ENCODE measurements at regions not wholly inside any gene's neighbourhood (a gene's known extent, or its start where the extent isn't known, plus 50 kb on each side); places are given as distances from the start of the nearest gene placed in this dataset.

GRCh38 chr4:111499291-111499690, 646.0 kb upstream of the FAM241A start:
- H3K36me3 ChIP-seq (replicated peaks; ENCODE audit: insufficient read depth, low read length), result no peaks in the 10 kb centered on the region
- TF ChIP-seq EZH2phosphoT487 (IDR thresholded peaks at IDR 0.05; ENCODE audit: low read length) (no peak), EZH2 (optimal IDR thresholded peaks at IDR 0.05; ENCODE audit: low read depth, low read length) (no peak), CTCF (IDR thresholded peaks at IDR 0.05; ENCODE audit: low read length) (no peak)
- no peak overlapping the region for H3K27ac ChIP-seq (ENCODE audit: low read length)

DNA sequence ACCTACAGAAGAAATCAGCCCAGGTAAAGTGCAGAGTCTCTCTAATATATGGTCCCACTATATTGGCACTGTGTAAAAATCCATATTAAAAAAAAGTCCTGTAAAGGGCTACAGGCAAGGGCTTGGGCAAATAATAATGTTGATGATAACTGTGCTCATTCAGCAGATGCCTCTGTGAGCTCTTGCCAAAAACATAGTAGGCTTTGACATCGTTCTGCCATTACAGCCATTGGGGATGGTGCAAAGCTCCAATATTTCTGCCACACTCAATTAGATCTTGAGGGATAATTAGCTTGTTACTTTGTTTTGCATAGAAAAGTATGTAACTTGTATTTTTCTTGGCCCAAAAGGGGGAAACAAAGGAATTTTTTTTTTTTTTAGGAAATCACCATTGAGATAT, 645.5 kb upstream of the FAM241A start:
- TF ChIP-seq CTCF (IDR thresholded peaks at IDR 0.05; ENCODE audit: low read length) (no peak), EZH2phosphoT487 (IDR thresholded peaks at IDR 0.05; ENCODE audit: low read length) (no peak), EZH2 (optimal IDR thresholded peaks at IDR 0.05; ENCODE audit: low read depth, low read length) (no peak)
- Histone ChIP-seq H3K4me2 (ENCODE audit: low read depth, low read length) (no peak overlapping the region), H3K27me3 (replicated peaks; ENCODE audit: insufficient read depth, low read length) (no peaks in the 10 kb centered on the region), H2AFZ (ENCODE audit: low read length) (no peak overlapping the region), H4K20me1 (ENCODE audit: insufficient read depth, low read length) (no peaks in the 10 kb centered on the region), H3K9ac (ENCODE audit: low read length) (no peak overlapping the region), H3K27ac (ENCODE audit: low read length) (no peak overlapping the region), H3F3A (ENCODE audit: insufficient read depth, low read length) (no peaks in the 10 kb centered on the region), H3K4me3 (ENCODE audit: low read length) (no peak overlapping the region), H3K4me1 (ENCODE audit: low read length) (no peaks in the 10 kb centered on the region), H3K9me2 (replicated peaks; ENCODE audit: insufficient read depth, low read length) (no peaks in the 10 kb centered on the region), H3K9me3 (replicated peaks; ENCODE audit: insufficient read depth, low read length) (no peaks in the 10 kb centered on the region), H3K79me2 (ENCODE audit: low read length) (no peaks in the 10 kb centered on the region), H3K36me3 (replicated peaks; ENCODE audit: insufficient read depth, low read length) (no peaks in the 10 kb centered on the region)
- no peak for DNase-seq

More at GRCh38 chr4:111499291-111499690, 646.0 kb upstream of the FAM241A start:
- H3F3A ChIP-seq (ENCODE audit: insufficient read depth, low read length), result no peaks in the 10 kb centered on the region
- H3K79me2 ChIP-seq (ENCODE audit: low read length), result no peaks in the 10 kb centered on the region
- H3K4me2 ChIP-seq (ENCODE audit: low read depth, low read length), result no peak overlapping the region
- no peak overlapping the region for H3K9ac ChIP-seq (ENCODE audit: low read length)
- no peaks in the 10 kb centered on the region for H3K9me3 ChIP-seq (replicated peaks; ENCODE audit: insufficient read depth, low read length)
- no peak overlapping the region for H3K4me3 ChIP-seq (ENCODE audit: low read length)
- no peaks in the 10 kb centered on the region for H3K4me1 ChIP-seq (ENCODE audit: low read length)
- H4K20me1 ChIP-seq (ENCODE audit: insufficient read depth, low read length), result no peaks in the 10 kb centered on the region
- no peak for DNase-seq
- no peak overlapping the region for H2AFZ ChIP-seq (ENCODE audit: low read length)
- H3K9me2 ChIP-seq (replicated peaks; ENCODE audit: insufficient read depth, low read length), result no peaks in the 10 kb centered on the region
- no peaks in the 10 kb centered on the region for H3K27me3 ChIP-seq (replicated peaks; ENCODE audit: insufficient read depth, low read length)

DNA sequence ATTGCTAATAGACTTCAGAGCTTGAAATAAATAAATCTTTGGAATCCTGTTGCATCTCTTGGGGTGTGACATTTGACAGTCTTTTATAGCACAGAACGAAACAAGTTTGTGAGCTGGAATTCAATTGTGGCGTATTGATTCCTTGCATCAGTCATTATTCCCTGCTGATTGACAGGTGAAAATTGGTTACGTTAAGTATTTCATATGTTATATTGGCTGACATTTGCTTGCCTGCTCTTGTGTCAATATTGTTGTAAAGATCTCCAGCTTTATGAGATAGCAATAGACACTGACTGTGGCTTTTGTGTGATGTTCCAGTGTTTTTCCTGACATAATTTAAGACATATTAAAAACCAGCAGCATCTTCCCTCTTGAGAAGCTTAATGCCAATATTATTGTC, 644.4 kb upstream of the FAM241A start:
- no peaks in the 10 kb centered on the region for H3K9me2 ChIP-seq (replicated peaks; ENCODE audit: insufficient read depth, low read length)
- TF ChIP-seq CTCF (IDR thresholded peaks at IDR 0.05; ENCODE audit: low read length) (no peak), EZH2 (optimal IDR thresholded peaks at IDR 0.05; ENCODE audit: low read depth, low read length) (no peak), EZH2phosphoT487 (IDR thresholded peaks at IDR 0.05; ENCODE audit: low read length) (no peak)
- no peak overlapping the region for H2AFZ ChIP-seq (ENCODE audit: low read length)

More for the DNA sequence above, 644.4 kb upstream of the FAM241A start:
- Histone ChIP-seq H3K4me3 (ENCODE audit: low read length) (no peak overlapping the region), H3K9me3 (replicated peaks; ENCODE audit: insufficient read depth, low read length) (no peaks in the 10 kb centered on the region), H3K27me3 (replicated peaks; ENCODE audit: insufficient read depth, low read length) (no peaks in the 10 kb centered on the region), H3K36me3 (replicated peaks; ENCODE audit: insufficient read depth, low read length) (no peaks in the 10 kb centered on the region), H3K9ac (ENCODE audit: low read length) (no peak overlapping the region), H3K27ac (ENCODE audit: low read length) (no peak overlapping the region), H3F3A (ENCODE audit: insufficient read depth, low read length) (no peaks in the 10 kb centered on the region), H3K4me1 (ENCODE audit: low read length) (no peaks in the 10 kb centered on the region), H3K4me2 (ENCODE audit: low read depth, low read length) (no peak overlapping the region), H3K79me2 (ENCODE audit: low read length) (no peaks in the 10 kb centered on the region), H4K20me1 (ENCODE audit: insufficient read depth, low read length) (no peaks in the 10 kb centered on the region)
- DNase-seq, result no peak

All from MM.1S (cell line).